ENCODE measurements at regions not wholly inside any gene's neighbourhood (a gene's known extent, or its start where the extent isn't known, plus 50 kb on each side); places are given as distances from the start of the nearest gene placed in this dataset.

DNA sequence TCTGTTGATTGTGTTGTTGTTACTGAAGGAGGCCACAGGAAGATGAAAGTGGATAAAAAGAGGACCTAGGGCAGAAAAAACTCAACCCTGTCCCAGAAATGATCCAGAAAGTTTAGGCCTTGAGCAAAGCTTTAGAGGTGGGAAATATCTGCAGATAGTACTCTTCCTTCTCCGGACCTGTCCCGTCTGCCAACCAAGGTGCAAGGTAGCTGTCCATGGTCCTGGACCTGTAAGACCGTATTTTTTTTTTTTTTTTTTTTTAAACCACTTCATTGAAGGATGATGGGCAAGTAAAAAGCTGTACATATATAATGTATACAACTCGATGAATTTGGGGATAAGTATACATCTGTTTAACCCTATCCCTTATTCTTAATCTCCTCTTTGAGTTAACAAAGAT lies 225.9 kb downstream of the OLFM4 start:
- TF ChIP-seq, protein P1, sequence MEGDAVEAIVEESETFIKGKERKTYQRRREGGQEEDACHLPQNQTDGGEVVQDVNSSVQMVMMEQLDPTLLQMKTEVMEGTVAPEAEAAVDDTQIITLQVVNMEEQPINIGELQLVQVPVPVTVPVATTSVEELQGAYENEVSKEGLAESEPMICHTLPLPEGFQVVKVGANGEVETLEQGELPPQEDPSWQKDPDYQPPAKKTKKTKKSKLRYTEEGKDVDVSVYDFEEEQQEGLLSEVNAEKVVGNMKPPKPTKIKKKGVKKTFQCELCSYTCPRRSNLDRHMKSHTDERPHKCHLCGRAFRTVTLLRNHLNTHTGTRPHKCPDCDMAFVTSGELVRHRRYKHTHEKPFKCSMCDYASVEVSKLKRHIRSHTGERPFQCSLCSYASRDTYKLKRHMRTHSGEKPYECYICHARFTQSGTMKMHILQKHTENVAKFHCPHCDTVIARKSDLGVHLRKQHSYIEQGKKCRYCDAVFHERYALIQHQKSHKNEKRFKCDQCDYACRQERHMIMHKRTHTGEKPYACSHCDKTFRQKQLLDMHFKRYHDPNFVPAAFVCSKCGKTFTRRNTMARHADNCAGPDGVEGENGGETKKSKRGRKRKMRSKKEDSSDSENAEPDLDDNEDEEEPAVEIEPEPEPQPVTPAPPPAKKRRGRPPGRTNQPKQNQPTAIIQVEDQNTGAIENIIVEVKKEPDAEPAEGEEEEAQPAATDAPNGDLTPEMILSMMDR (IDR thresholded peaks at IDR 0.05), result no peak
- TF ChIP-seq EZH2 (IDR thresholded peaks at IDR 0.05) (no peak), EZH2phosphoT487 (IDR thresholded peaks at IDR 0.05) (no peak)
